Muscle layer of colon (tissue), 2 donors: ENCODE measurements at regions not wholly inside any gene's neighbourhood (a gene's known extent, or its start where the extent isn't known, plus 50 kb on each side); places are given as distances from the start of the nearest gene placed in this dataset.
A peak's percentile ranks its signal among the peaks of the same experiment; 100 is the strongest.

Experiments
- H3K27ac ChIP-seq: one replicate; pipeline ENCODE4 v1.7.0; 2013; ENCODE audit warnings: low read depth, mild to moderate bottlenecking, low read length, moderate library complexity
- H3K27me3 ChIP-seq, 2 donors: one replicate each; pipeline ENCODE4 v1.7.0; 2013; ENCODE audit warnings: low read length in 2 of 2, mild to moderate bottlenecking in 2 of 2; ENCODE audit not compliant: insufficient read depth in 2 of 2, control insufficient read depth in 1 of 2
- H3K36me3 ChIP-seq: one replicate; pipeline ENCODE4 v1.7.0; 2013; ENCODE audit warnings: mild to moderate bottlenecking, low read length; ENCODE audit not compliant: insufficient read depth
- H3K4me1 ChIP-seq: one replicate; pipeline ENCODE4 v1.7.0; 2013; ENCODE audit warnings: mild to moderate bottlenecking, low read length; ENCODE audit not compliant: insufficient read depth
- H3K4me3 ChIP-seq, 2 donors: one replicate each; pipeline ENCODE4 v1.7.0; 2013; ENCODE audit warnings: low read length in 2 of 2, low read depth in 1 of 2, mild to moderate bottlenecking in 1 of 2, moderate library complexity in 1 of 2
- H3K9ac ChIP-seq: one replicate; pipeline ENCODE4 v1.7.0; 2013; ENCODE audit warnings: low read length
- H3K9me3 ChIP-seq: one replicate; pipeline ENCODE4 v1.7.0; 2013; ENCODE audit warnings: mild to moderate bottlenecking, low read length
- donor health status: abdominal sarcoma.
- donor health status: Adenocarcinoma of cecum.

DNA sequence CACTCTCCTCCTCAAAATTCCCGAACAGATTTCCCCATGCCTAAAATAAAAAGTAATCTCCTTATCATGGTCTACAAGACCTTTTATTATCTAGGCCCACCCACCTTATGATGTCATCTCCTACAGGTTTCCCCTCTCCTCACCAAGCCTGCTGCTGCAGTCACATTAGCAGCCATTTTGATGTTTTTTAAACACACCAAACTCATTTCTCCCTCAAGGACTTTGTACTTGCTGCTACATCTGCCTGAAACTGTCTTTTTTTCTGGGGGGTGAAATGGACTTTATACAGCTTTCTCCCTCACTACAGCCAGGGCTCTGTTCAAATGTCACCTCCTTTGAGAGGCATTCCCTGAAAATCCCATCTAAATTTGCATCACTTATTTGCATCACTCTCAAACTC, 90.2 kb upstream of the TAB3 start:
- Histone ChIP-seq H3K27me3 (no peaks in the 10 kb centered on the region), H3K9me3 (no peaks in the 10 kb centered on the region), H3K27ac (no peak overlapping the region), H3K4me3 (no peak overlapping the region), H3K4me1 (no peaks in the 10 kb centered on the region), H3K9ac (no peak overlapping the region), H3K36me3 (no peaks in the 10 kb centered on the region)

DNA sequence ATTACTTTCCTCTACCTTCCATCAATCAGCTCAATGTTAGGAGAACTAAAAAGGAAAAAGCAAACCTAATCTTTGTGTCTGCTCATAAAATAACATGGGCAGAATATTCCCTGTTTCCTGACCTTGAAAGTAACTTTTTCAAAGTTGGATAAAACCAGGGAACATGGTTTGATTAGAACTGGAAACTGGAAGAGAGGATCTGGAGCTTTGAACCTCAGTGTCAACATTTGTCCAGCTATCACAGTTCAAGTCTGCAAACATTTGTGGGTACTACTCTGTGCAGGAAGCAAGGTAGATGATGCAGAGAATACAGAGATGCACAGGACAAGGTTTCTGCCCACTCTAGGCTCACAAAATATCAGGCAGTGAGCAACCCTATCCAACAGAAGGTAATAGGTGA, 86.4 kb upstream of the TAB3 start:
- Histone ChIP-seq H3K4me1 (no peaks in the 10 kb centered on the region), H3K9me3 (no peaks in the 10 kb centered on the region), H3K4me3 (no peak overlapping the region), H3K9ac (no peak overlapping the region), H3K36me3 (no peaks in the 10 kb centered on the region), H3K27ac (no peak overlapping the region), H3K27me3 (no peaks in the 10 kb centered on the region)

DNA sequence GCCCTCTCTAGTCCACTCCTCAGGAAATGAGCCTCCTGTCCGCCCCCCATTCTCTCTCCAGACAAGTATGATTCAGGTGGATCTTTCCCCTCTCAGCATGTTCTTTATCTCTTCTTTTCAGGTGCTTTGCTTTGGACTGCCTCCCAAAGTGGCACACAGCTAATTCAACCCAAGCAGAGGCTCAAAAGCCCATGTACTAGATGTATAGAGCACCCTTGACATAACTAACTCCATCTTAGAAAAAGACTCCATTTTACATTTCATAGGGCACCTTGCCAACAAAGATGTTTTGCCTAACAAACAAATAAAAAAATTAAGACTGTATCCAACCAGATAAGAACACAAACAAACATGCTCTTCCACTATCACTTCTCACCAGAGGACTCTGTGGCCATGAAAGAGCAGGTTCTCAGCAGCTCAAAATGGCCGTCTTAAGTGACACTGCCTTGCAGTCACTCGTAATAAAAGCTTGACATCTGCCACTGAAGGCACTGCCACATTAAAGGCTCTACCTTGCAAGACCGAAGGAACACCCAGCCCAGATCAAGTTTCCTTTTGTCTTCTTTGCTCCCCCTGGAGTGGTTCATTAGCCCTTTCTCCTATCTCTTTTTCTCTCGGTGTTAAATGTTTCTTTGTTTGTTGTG, 84.9 kb upstream of the TAB3 start:
- Histone ChIP-seq H3K36me3 (no peaks in the 10 kb centered on the region), H3K27ac (no peak overlapping the region), H3K9me3 (no peaks in the 10 kb centered on the region), H3K27me3 (no peaks in the 10 kb centered on the region), H3K4me1 (no peaks in the 10 kb centered on the region), H3K4me3 (no peak overlapping the region), H3K9ac (no peak overlapping the region)

DNA sequence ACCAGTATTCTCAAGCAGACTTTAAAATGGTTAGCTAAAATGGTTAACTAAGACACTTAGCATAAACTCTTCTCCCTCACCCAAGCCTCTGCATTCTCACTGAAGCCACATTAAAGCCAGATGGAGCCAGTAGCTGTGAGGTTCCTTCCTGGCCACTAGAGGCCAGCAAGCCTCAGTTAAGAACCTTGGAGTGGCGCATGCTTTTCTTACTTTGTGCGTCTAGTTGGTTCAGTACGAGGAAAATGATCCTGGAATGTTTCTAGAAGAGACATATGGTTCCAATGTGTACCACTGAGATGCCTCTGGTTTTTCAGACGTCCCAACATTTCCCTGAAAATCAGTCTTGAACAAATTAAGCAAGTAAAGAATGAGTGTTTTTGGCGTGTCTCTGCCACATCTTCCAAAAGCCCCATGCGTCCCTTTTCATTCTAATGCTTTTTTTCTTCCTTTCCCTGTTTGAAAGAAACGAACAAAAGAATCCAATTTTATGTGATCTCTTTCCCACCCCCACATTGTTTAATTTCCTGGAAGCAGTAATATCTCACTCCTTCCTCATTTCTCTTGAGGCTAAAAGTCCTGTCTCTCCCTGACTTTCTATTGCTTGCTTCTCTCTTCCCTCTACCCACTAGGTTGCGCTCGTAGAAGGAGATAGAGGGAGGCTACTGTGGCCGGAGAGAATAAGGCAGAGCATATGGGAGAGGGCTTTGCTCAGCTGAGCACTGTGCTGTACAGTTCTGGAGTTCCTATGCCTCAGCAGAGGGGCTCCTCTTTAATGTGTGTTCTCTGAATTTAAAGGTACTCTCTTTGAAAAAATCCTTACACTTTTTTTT, 82.9 kb upstream of the TAB3 start:
- no peaks in the 10 kb centered on the region for H3K27me3 ChIP-seq

DNA sequence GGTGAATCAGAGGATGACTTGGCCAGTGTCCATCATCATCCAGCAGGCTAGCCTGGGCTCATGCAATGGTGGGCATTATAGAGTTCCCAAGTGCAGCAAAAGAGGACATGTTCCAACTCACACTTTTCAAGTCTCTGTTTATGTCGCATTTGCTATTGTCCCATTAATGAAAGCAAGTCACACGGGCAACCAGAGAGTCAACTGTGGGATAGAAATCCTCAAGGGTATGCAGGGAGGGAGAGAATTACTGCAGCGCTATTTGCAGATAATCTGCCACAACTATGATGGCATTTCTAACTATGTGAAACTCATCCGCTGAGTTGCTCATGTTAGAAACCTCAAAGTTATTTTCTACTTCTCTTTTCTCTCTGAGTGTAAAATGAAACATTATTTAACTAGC, 78.5 kb upstream of the TAB3 start:
- Histone ChIP-seq H3K27me3 (no peaks in the 10 kb centered on the region), H3K9me3 (no peaks in the 10 kb centered on the region), H3K27ac (no peak overlapping the region), H3K9ac (no peak overlapping the region), H3K4me1 (no peaks in the 10 kb centered on the region), H3K4me3 (no peak overlapping the region), H3K36me3 (no peaks in the 10 kb centered on the region)

More for the DNA sequence above, 82.9 kb upstream of the TAB3 start:
- no peak overlapping the region for H3K9ac ChIP-seq
- H3K27ac ChIP-seq, result no peak overlapping the region
- no peaks in the 10 kb centered on the region for H3K36me3 ChIP-seq
- peak overlapping the region in 1 of 2 donors; percentile 2 for H3K4me3 ChIP-seq
- no peaks in the 10 kb centered on the region for H3K9me3 ChIP-seq
- no peaks in the 10 kb centered on the region for H3K4me1 ChIP-seq

DNA sequence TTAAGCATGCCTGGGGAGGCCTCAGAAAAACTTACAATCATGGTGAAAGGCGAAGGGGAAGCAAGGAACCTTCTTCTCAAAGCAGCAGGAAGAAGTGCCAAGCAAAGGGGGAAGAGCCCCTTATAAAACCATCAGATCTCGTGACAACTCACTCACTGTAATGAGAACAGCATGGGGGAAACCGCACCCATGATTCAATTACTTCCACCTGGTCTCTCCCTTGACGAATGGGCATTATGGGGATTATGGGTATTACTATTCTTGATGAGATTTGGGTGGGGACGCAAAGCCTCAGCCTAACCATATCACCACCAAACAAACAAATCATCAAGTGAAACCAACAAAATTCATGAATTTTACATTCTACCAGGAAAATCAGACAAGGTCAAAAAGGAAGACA, 76.7 kb upstream of the TAB3 start:
- no peak overlapping the region for H3K9ac ChIP-seq
- no peaks in the 10 kb centered on the region for H3K36me3 ChIP-seq
- no peaks in the 10 kb centered on the region for H3K4me1 ChIP-seq
- H3K9me3 ChIP-seq, result no peaks in the 10 kb centered on the region
- H3K27me3 ChIP-seq, result no peaks in the 10 kb centered on the region
- no peak overlapping the region for H3K4me3 ChIP-seq
- H3K27ac ChIP-seq, result no peak overlapping the region

GRCh38 chrX:30961387-30962174, 72.5 kb upstream of the TAB3 start:
- Histone ChIP-seq H3K4me3 (no peak overlapping the region), H3K27ac (no peak overlapping the region), H3K9me3 (no peaks in the 10 kb centered on the region), H3K4me1 (no peaks in the 10 kb centered on the region), H3K27me3 (no peaks in the 10 kb centered on the region), H3K36me3 (no peaks in the 10 kb centered on the region), H3K9ac (no peak overlapping the region)

DNA sequence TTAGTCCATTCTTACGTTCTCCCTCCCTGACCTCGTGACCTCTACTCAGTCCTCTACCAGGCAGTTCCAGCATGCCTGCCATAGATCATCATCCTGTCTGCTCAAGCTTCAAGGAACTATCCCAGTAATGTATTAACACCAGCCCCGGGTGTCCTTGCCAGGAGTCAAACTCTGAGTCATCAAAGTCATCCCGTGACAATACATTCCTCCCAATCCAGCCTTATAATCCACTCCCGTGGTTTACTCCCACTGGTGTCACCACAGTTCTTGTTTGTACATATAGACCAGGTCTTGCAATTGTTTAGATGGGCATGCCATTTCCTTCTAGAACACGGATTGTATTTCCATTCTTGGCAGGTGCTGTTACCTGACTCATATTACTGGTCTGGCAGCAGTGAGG, 68.7 kb upstream of the TAB3 start:
- no peak overlapping the region for H3K9ac ChIP-seq
- no peak overlapping the region for H3K27ac ChIP-seq
- H3K9me3 ChIP-seq, result no peaks in the 10 kb centered on the region
- H3K27me3 ChIP-seq, result no peaks in the 10 kb centered on the region
- H3K36me3 ChIP-seq, result no peaks in the 10 kb centered on the region
- H3K4me3 ChIP-seq, result no peak overlapping the region
- no peaks in the 10 kb centered on the region for H3K4me1 ChIP-seq

GRCh38 chrX:30955687-30956086, 66.6 kb upstream of the TAB3 start:
- H3K27ac ChIP-seq, result no peak overlapping the region
- no peak overlapping the region for H3K9ac ChIP-seq
- no peaks in the 10 kb centered on the region for H3K4me1 ChIP-seq
- no peaks in the 10 kb centered on the region for H3K36me3 ChIP-seq
- H3K27me3 ChIP-seq, result no peaks in the 10 kb centered on the region
- no peak overlapping the region for H3K4me3 ChIP-seq
- H3K9me3 ChIP-seq, result no peaks in the 10 kb centered on the region

DNA sequence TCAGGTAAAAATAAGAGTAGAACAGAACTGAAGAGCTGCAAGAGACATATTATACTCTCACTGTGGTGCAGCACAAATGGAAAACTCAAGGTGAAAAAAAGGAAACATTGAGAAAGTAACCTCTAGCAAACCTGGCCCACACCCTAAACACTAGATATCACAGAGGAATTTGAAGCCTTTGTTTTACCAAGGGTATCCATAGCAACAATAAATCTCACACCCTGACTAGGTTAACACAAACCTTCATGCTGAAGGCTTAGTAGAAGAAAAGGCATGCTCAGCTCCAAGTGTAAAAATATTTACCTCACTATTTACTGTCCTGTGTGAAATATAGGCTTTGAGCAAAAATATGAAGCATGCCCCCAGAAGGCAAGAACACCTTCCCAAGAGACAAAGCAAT, 61.9 kb upstream of the TAB3 start:
- H3K4me1 ChIP-seq, result no peaks in the 10 kb centered on the region
- no peaks in the 10 kb centered on the region for H3K36me3 ChIP-seq
- no peaks in the 10 kb centered on the region for H3K27me3 ChIP-seq
- H3K9me3 ChIP-seq, result no peaks in the 10 kb centered on the region
- no peak overlapping the region for H3K4me3 ChIP-seq
- H3K9ac ChIP-seq, result no peak overlapping the region
- no peak overlapping the region for H3K27ac ChIP-seq

GRCh38 chrX:30950391-30950790, 61.3 kb upstream of the TAB3 start:
- Histone ChIP-seq H3K27me3 (no peaks in the 10 kb centered on the region), H3K9me3 (no peaks in the 10 kb centered on the region), H3K4me1 (no peaks in the 10 kb centered on the region), H3K9ac (no peak overlapping the region), H3K27ac (no peak overlapping the region), H3K4me3 (no peak overlapping the region), H3K36me3 (no peaks in the 10 kb centered on the region)
